Erythroblast (primary cell): ENCODE measurements at regions not wholly inside any gene's neighbourhood (a gene's known extent, or its start where the extent isn't known, plus 50 kb on each side); places are given as distances from the start of the nearest gene placed in this dataset.

ENCODE experiments used
- GATA1 ChIP-seq: IDR thresholded peaks from 2 replicates; pipeline ENCODE4 v1.6.1; 2011; ENCODE audit warnings: low read depth, mild to moderate bottlenecking, control low read depth, low read length, moderate library complexity
- POLR2A ChIP-seq: IDR thresholded peaks from 2 replicates; pipeline ENCODE4 v1.6.1; 2011; ENCODE audit warnings: mild to moderate bottlenecking, low read length

DNA sequence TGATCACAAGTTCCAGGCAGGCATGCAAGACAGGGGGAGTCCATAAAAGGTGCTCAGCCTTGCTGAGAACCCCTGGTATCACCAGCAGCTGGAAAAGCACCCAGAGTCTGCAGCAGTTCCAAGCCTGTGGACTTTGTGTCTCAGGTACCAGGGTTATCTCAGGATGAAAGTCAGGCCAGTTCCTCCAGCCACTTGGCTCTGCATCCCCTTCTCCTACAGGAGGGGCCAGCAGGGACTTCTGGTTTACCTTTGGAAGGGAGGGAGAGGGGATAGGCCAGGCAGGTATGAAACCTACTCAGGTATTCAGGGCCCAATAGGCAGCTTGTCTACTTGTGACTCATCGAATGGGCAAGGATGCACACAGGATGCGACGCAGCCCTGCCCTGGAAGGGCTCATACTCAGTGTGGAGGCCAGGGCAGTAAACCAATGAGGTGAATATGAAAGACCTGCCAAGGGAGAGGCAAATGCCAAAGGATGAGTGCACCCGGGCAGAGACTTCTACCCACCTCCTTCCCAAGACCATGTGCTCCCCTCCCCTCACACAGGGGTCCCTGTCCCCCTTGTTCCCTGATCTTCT is 148.2 kb downstream of the SLC38A6 start:
- TF ChIP-seq POLR2A: no peak
- no peak for TF ChIP-seq GATA1
